WTC11 (cell line): ENCODE measurements at regions not wholly inside any gene's neighbourhood (a gene's known extent, or its start where the extent isn't known, plus 50 kb on each side); places are given as distances from the start of the nearest gene placed in this dataset.

ENCODE experiments used
- ATAC-seq: fragments of 200-7000 bp; cut with Tn5 transposase; 2 replicates; pipeline ENCODE4 v1.10.0; 2021; ENCODE audit warnings: mild to moderate bottlenecking, moderate library complexity
- CTCF ChIA-PET: fragments of 300-600 bp; sonication (Branson Sonifier 250); formaldehyde crosslinking; loops from one replicate; lab custom pipeline; 2021; ENCODE audit warnings: antibody characterized with exemption; lab: Charles Lee
- POLR2A ChIA-PET: fragments of 350-600 bp; sonication (Branson Sonifier 250); formaldehyde crosslinking; loops from one replicate; lab custom pipeline; 2021; ENCODE audit warnings: antibody characterized with exemption; lab: Charles Lee
- DNase-seq: peaks from one replicate; pipeline ENCODE4 v3.0.0; 2021; ENCODE audit warnings: low spot score
- H3K27ac Mint-ChIP-seq: 2 replicates; pipeline ENCODE4 v1.8.0; 2021; ENCODE audit warnings: mixed read lengths
- H3K27me3 Mint-ChIP-seq: 2 replicates; pipeline ENCODE4 v1.8.0; 2021; ENCODE audit warnings: low read depth, mild to moderate bottlenecking, moderate library complexity, mixed read lengths
- H3K36me3 Mint-ChIP-seq: 2 replicates; pipeline ENCODE4 v1.8.0; 2021; ENCODE audit warnings: mixed read lengths
- H3K4me1 Mint-ChIP-seq: 2 replicates; pipeline ENCODE4 v1.8.0; 2022; ENCODE audit warnings: mixed read lengths
- H3K4me3 Mint-ChIP-seq: 2 replicates; pipeline ENCODE4 v1.8.0; 2021; ENCODE audit warnings: mild to moderate bottlenecking, moderate library complexity, mixed read lengths
- H3K9me3 Mint-ChIP-seq: 2 replicates; pipeline ENCODE4 v1.8.0; 2021; ENCODE audit warnings: mixed read lengths
- ATF1 ChIP-seq: sonication (generic); formaldehyde crosslinking; IDR thresholded peaks from 2 replicates; pipeline ENCODE4 v1.8.1; 2023; ENCODE audit warnings: mild to moderate bottlenecking, moderate library complexity, missing genetic modification reagents
- ATF6 ChIP-seq: sonication (generic); formaldehyde crosslinking; IDR thresholded peaks from 2 replicates; pipeline ENCODE4 v1.8.1; 2023; ENCODE audit warnings: mild to moderate bottlenecking, missing genetic modification reagents
- ESRRA ChIP-seq: sonication (generic); formaldehyde crosslinking; IDR thresholded peaks from 2 replicates; pipeline ENCODE4 v1.8.1; 2022; ENCODE audit warnings: mild to moderate bottlenecking, missing genetic modification reagents, borderline replicate concordance
- FOXP1 ChIP-seq: sonication (generic); formaldehyde crosslinking; IDR thresholded peaks from 2 replicates; pipeline ENCODE4 v1.8.0; 2022; ENCODE audit warnings: missing genetic modification reagents, mild to moderate bottlenecking, moderate library complexity, borderline replicate concordance
- GRHL2 ChIP-seq: fragments of 250-450 bp; sonication (Bioruptor Pico); IDR thresholded peaks from 2 replicates; pipeline ENCODE4 v1.8.0; 2022; ENCODE audit warnings: mild to moderate bottlenecking, moderate library complexity; ENCODE audit not compliant: insufficient replicate concordance, severe bottlenecking
- GTF2I ChIP-seq: fragments of 250-450 bp; sonication (Bioruptor Pico); conservative IDR thresholded peaks from 2 replicates; pipeline ENCODE4 v1.4.0; 2021; ENCODE audit warnings: mild to moderate bottlenecking
- JAZF1 ChIP-seq: fragments of 250-450 bp; sonication (Bioruptor Pico); IDR thresholded peaks from 2 replicates; pipeline ENCODE4 v1.9.0; 2021; ENCODE audit warnings: moderate library complexity, mild to moderate bottlenecking, inconsistent platforms
- KAT7 ChIP-seq: sonication (generic); formaldehyde crosslinking; IDR thresholded peaks from 2 replicates; pipeline ENCODE4 v1.8.1; 2023; ENCODE audit warnings: missing genetic modification reagents, mild to moderate bottlenecking, borderline replicate concordance
- MAX ChIP-seq: sonication (generic); formaldehyde crosslinking; IDR thresholded peaks from 2 replicates; pipeline ENCODE4 v1.8.0; 2022; ENCODE audit warnings: mild to moderate bottlenecking, missing genetic modification reagents
- NFYB ChIP-seq: sonication (generic); formaldehyde crosslinking; conservative IDR thresholded peaks from 2 replicates; pipeline ENCODE4 v1.8.0; 2022; ENCODE audit warnings: low read depth, missing genetic modification reagents
- SOX15 ChIP-seq: fragments of 250-450 bp; sonication (Bioruptor Pico); IDR thresholded peaks from 2 replicates; pipeline ENCODE4 v1.9.0; 2021; ENCODE audit warnings: mild to moderate bottlenecking
- ZBTB21 ChIP-seq: sonication (generic); formaldehyde crosslinking; IDR thresholded peaks from 2 replicates; pipeline ENCODE4 v1.8.1; 2023; ENCODE audit warnings: mild to moderate bottlenecking, missing genetic modification reagents, borderline replicate concordance
- ZNF219 ChIP-seq: sonication (generic); formaldehyde crosslinking; IDR thresholded peaks from 2 replicates; pipeline ENCODE4 v1.8.0; 2023; ENCODE audit warnings: missing genetic modification reagents, mild to moderate bottlenecking, borderline replicate concordance
- TF ChIP-seq, protein P1 (sequence below): sonication (generic); formaldehyde crosslinking; IDR thresholded peaks from 2 replicates; pipeline ENCODE4 v1.8.1; 2022; ENCODE audit warnings: low read depth, mild to moderate bottlenecking, moderate library complexity, missing genetic modification reagents, borderline replicate concordance
- TF ChIP-seq, protein P2 (sequence below): sonication (generic); formaldehyde crosslinking; IDR thresholded peaks from 2 replicates; pipeline ENCODE4 v1.8.1; 2023; ENCODE audit warnings: mild to moderate bottlenecking, moderate library complexity, missing genetic modification reagents
- TF ChIP-seq, protein P3 (sequence below): sonication (generic); formaldehyde crosslinking; conservative IDR thresholded peaks from 2 replicates; pipeline ENCODE4 v1.8.1; 2022; ENCODE audit warnings: mild to moderate bottlenecking, missing genetic modification reagents
- TF ChIP-seq, protein P4 (sequence below): sonication (generic); formaldehyde crosslinking; conservative IDR thresholded peaks from 2 replicates; pipeline ENCODE4 v1.8.1; 2023; ENCODE audit warnings: mild to moderate bottlenecking, low read depth, missing genetic modification reagents, moderate library complexity
- TF ChIP-seq, protein P5 (sequence below): sonication (generic); formaldehyde crosslinking; IDR thresholded peaks from 2 replicates; pipeline ENCODE4 v1.8.0; 2022; ENCODE audit warnings: missing genetic modification reagents
- TF ChIP-seq, protein P6 (sequence below): fragments of 250-450 bp; sonication (Bioruptor Pico); IDR thresholded peaks from 2 replicates; pipeline ENCODE4 v1.9.0; 2021; ENCODE audit warnings: mild to moderate bottlenecking
- TF ChIP-seq, protein P7 (sequence below): sonication (generic); formaldehyde crosslinking; IDR thresholded peaks from 2 replicates; pipeline ENCODE4 v1.8.0; 2023; ENCODE audit warnings: mild to moderate bottlenecking, missing genetic modification reagents

DNA sequence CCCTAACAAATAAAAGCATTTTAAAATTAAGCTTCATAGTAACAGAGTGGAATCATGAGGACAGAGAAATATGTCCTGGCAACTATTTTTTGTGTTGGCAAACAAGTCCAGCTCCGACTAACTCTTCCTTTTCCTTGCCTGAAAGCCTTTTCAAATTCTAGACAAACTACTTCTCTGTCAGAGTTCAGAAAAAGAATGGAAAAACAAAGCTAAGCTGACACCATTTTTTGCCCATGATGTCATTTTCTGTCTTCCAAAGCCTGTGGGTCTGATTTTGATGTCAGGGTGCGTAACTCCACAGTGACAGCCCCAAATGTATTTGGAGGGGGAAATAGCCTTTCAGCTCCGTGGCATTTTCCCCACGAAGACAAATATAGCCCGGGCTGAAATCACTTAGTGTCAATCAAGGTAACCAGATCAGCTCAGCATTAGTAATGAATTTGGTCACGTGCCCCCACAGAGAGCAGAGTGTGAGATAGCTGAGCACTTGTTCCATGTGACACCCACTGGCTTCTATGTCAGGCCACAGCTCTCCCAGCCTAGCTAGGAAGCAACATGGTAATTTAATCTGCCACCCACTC, 233.0 kb upstream of the SIX2 start:
- H3K4me1 Mint-ChIP-seq = peaks cover 2% of the 10 kb centered on the region
- H3K27me3 Mint-ChIP-seq = no peaks in the 10 kb centered on the region
- ATAC-seq (no peak), DNase-seq (no peak)
- ChIA-PET POLR2A (no interaction called here), CTCF (no interaction called here)
- H3K9me3 Mint-ChIP-seq = peaks cover 3% of the 10 kb centered on the region; the same call in 1 of the 2 replicates
- no peak overlapping the region for H3K4me3 Mint-ChIP-seq
- TF ChIP-seq, protein P1, sequence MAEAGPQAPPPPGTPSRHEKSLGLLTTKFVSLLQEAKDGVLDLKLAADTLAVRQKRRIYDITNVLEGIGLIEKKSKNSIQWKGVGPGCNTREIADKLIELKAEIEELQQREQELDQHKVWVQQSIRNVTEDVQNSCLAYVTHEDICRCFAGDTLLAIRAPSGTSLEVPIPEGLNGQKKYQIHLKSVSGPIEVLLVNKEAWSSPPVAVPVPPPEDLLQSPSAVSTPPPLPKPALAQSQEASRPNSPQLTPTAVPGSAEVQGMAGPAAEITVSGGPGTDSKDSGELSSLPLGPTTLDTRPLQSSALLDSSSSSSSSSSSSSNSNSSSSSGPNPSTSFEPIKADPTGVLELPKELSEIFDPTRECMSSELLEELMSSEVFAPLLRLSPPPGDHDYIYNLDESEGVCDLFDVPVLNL (CRISPR knock-in tag) = no peak
- TF ChIP-seq, protein P2, sequence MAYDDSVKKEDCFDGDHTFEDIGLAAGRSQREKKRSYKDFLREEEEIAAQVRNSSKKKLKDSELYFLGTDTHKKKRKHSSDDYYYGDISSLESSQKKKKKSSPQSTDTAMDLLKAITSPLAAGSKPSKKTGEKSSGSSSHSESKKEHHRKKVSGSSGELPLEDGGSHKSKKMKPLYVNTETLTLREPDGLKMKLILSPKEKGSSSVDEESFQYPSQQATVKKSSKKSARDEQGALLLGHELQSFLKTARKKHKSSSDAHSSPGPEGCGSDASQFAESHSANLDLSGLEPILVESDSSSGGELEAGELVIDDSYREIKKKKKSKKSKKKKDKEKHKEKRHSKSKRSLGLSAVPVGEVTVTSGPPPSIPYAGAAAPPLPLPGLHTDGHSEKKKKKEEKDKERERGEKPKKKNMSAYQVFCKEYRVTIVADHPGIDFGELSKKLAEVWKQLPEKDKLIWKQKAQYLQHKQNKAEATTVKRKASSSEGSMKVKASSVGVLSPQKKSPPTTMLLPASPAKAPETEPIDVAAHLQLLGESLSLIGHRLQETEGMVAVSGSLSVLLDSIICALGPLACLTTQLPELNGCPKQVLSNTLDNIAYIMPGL (CRISPR knock-in tag) = no peak
- no peak for TF ChIP-seq ZBTB21
- TF ChIP-seq, protein P3, sequence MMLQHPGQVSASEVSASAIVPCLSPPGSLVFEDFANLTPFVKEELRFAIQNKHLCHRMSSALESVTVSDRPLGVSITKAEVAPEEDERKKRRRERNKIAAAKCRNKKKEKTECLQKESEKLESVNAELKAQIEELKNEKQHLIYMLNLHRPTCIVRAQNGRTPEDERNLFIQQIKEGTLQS = no peak
- TF ChIP-seq ZNF219 = no peak
- TF ChIP-seq NFYB = no peak
- no peak for TF ChIP-seq KAT7 (CRISPR knock-in tag)
- no peak for TF ChIP-seq JAZF1
- no peak overlapping the region for H3K27ac Mint-ChIP-seq
- H3K36me3 Mint-ChIP-seq = no peaks in the 10 kb centered on the region

DNA sequence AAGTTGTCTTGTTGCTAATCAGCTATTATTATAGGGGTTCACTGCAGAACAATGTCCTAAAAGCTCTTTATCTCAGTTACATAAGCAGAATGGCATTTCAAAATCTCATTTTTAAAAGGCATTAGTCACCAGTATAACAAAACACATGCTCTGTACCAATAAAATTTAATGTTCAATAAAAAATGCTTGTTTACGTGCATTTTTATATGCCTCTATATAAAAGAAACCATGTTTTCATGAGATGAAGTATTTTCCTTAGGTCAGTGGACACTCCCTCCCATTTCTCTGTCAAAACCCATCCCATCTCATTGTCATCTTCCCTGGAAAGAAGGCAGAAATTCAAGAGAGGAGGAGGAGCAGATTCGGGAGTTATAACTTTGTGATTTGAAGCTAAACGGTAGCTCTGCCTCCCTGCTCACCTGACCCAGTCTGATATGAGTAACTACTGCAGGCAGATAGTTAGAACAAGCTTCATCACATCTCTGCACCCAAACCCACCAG, 231.9 kb upstream of the SIX2 start:
- POLR2A ChIA-PET = no interaction called here
- DNase-seq = no peak
- CTCF ChIA-PET = no interaction called here
- Mint-ChIP-seq H3K36me3 (no peaks in the 10 kb centered on the region), H3K9me3 (no peaks in the 10 kb centered on the region), H3K4me3 (no peak overlapping the region), H3K27ac (no peak overlapping the region), H3K4me1 (peaks cover 2% of the 10 kb centered on the region), H3K27me3 (no peaks in the 10 kb centered on the region)
- no peak for ATAC-seq
- TF ChIP-seq, protein P4, sequence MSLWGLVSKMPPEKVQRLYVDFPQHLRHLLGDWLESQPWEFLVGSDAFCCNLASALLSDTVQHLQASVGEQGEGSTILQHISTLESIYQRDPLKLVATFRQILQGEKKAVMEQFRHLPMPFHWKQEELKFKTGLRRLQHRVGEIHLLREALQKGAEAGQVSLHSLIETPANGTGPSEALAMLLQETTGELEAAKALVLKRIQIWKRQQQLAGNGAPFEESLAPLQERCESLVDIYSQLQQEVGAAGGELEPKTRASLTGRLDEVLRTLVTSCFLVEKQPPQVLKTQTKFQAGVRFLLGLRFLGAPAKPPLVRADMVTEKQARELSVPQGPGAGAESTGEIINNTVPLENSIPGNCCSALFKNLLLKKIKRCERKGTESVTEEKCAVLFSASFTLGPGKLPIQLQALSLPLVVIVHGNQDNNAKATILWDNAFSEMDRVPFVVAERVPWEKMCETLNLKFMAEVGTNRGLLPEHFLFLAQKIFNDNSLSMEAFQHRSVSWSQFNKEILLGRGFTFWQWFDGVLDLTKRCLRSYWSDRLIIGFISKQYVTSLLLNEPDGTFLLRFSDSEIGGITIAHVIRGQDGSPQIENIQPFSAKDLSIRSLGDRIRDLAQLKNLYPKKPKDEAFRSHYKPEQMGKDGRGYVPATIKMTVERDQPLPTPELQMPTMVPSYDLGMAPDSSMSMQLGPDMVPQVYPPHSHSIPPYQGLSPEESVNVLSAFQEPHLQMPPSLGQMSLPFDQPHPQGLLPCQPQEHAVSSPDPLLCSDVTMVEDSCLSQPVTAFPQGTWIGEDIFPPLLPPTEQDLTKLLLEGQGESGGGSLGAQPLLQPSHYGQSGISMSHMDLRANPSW (CRISPR knock-in tag) = no peak
- TF ChIP-seq GRHL2 (CRISPR knock-in tag) = no peak
- TF ChIP-seq FOXP1 (CRISPR knock-in tag) = no peak
- TF ChIP-seq, protein P5, sequence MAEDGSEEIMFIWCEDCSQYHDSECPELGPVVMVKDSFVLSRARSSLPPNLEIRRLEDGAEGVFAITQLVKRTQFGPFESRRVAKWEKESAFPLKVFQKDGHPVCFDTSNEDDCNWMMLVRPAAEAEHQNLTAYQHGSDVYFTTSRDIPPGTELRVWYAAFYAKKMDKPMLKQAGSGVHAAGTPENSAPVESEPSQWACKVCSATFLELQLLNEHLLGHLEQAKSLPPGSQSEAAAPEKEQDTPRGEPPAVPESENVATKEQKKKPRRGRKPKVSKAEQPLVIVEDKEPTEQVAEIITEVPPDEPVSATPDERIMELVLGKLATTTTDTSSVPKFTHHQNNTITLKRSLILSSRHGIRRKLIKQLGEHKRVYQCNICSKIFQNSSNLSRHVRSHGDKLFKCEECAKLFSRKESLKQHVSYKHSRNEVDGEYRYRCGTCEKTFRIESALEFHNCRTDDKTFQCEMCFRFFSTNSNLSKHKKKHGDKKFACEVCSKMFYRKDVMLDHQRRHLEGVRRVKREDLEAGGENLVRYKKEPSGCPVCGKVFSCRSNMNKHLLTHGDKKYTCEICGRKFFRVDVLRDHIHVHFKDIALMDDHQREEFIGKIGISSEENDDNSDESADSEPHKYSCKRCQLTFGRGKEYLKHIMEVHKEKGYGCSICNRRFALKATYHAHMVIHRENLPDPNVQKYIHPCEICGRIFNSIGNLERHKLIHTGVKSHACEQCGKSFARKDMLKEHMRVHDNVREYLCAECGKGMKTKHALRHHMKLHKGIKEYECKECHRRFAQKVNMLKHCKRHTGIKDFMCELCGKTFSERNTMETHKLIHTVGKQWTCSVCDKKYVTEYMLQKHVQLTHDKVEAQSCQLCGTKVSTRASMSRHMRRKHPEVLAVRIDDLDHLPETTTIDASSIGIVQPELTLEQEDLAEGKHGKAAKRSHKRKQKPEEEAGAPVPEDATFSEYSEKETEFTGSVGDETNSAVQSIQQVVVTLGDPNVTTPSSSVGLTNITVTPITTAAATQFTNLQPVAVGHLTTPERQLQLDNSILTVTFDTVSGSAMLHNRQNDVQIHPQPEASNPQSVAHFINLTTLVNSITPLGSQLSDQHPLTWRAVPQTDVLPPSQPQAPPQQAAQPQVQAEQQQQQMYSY (CRISPR knock-in tag) = no peak
- TF ChIP-seq MAX (CRISPR knock-in tag) = no peak
- TF ChIP-seq ATF1 = no peak
- TF ChIP-seq, protein P6, sequence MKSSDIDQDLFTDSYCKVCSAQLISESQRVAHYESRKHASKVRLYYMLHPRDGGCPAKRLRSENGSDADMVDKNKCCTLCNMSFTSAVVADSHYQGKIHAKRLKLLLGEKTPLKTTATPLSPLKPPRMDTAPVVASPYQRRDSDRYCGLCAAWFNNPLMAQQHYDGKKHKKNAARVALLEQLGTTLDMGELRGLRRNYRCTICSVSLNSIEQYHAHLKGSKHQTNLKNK = no peak
- TF ChIP-seq, protein P7, sequence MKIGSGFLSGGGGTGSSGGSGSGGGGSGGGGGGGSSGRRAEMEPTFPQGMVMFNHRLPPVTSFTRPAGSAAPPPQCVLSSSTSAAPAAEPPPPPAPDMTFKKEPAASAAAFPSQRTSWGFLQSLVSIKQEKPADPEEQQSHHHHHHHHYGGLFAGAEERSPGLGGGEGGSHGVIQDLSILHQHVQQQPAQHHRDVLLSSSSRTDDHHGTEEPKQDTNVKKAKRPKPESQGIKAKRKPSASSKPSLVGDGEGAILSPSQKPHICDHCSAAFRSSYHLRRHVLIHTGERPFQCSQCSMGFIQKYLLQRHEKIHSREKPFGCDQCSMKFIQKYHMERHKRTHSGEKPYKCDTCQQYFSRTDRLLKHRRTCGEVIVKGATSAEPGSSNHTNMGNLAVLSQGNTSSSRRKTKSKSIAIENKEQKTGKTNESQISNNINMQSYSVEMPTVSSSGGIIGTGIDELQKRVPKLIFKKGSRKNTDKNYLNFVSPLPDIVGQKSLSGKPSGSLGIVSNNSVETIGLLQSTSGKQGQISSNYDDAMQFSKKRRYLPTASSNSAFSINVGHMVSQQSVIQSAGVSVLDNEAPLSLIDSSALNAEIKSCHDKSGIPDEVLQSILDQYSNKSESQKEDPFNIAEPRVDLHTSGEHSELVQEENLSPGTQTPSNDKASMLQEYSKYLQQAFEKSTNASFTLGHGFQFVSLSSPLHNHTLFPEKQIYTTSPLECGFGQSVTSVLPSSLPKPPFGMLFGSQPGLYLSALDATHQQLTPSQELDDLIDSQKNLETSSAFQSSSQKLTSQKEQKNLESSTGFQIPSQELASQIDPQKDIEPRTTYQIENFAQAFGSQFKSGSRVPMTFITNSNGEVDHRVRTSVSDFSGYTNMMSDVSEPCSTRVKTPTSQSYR (CRISPR knock-in tag) = no peak
- no peak for TF ChIP-seq SOX15 (CRISPR knock-in tag)
- no peak for TF ChIP-seq ESRRA
- TF ChIP-seq GTF2I (CRISPR knock-in tag) = no peak
- TF ChIP-seq ATF6 = no peak
